Activated CD4-positive, alpha-beta T cell treated with anti-CD3 and anti-CD28 coated beads, Interleukin-2, Interleukin-6, amounts not matched to agents 100 ng/mL and 50 ng/mL, durations not matched to agents 16 hours and 8 hours (primary cell): ENCODE measurements at regions not wholly inside any gene's neighbourhood (a gene's known extent, or its start where the extent isn't known, plus 50 kb on each side); places are given as distances from the start of the nearest gene placed in this dataset.
"Not testable (repeated sequence)": the region's sequence is repeated elsewhere in the genome, so short reads cannot be mapped to it uniquely, and the experiment has no call there.

ENCODE experiments used
- DNase-seq: peaks from one replicate; pipeline ENCODE4 v3.0.0-alpha.2; 2020

DNA sequence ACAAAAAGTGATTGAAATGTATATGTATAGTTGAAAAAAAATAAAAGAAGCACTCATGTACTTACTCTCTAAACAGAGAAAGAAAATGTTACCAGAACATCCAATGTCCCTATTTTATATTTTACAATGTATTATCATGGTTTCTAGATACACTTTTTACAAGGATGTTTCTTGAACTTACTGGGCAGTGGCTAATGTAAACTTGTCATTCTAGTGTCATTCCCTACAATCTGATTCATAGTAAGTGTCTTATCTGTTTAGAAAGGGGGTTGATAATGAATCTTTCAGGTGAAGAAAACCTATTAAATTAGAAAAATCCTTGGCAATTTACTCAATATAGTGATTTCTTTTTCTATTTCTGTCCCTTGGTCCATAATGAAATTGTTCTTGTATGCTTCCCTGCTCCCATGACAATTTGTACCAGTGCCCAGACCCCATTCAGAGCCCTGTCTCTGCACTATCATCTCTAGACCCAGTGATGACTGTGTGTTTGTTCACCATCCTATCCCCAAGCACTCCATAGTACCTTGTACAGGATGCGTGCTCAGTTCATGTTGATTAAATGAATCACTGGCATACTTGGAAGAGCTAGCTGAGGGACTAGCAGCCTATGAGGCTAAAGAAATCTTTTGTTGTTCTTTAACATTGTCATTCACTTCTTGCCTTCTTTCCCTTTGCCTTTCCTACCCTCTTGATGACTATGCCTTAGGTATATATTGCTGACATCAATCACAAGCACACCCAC, 101.2 kb downstream of the HMHB1 start:
- DNase-seq: no peak

DNA sequence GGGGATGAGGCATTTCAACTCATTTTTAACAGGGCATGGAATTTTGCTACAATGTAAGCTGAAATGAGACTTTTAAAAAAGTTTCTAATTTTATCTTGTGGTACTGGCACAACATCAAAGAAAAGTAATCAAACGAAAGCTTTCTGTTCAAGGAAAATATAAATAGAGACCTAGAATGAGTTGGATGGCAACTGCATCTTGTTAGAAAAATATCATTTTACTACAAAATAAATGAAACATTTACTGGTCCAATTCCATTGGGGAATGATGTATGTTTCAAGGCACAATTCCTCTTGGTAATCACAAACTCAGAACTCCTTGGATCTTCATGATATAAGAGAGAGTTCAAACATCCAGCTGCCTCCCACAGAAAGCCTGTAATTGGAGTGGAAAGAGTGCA, 102.8 kb downstream of the HMHB1 start:
- no peak for DNase-seq

DNA sequence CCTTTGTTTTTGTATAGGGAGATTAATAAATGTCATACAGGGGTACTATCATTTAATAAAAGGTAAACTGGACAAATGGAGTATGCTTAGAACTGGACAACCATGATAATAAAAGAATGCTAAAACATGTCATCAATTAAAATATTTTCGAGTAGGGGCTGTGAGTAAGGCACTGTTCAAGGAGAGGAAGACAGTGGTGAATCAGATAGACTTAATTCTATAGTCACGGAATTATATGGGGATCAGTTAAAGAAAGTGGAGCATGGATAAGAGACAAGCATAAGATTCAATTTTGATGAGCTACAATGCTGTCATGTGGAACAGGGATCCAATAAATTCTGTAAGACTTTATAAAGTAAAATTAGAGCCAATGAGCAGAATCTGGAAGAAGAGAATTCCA, 104.5 kb downstream of the HMHB1 start:
- DNase-seq: no peak

- DNase-seq: no peak
Observed at GRCh38 chr5:143918961-143919360, 107.0 kb downstream of the HMHB1 start.

DNA sequence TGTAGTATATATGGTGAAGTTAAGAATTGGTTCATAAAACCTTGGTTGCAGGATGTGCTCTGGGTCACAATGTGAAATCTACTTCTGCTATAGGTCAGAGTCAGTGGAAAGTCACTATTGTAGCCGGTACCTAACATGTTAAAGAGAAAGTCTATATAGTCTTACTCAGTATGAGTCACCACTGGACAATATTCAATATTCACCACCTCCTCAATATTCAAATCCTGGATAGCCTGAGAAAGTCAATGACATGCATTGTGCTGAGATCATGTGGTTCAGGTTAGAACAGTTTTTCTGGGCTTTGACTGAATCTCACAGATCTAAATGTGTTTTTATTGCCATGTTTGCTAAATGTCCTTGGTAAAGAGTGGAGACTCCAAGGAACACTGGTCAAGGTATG, 108.8 kb downstream of the HMHB1 start:
- no peak for DNase-seq

- no peak for DNase-seq
Observed at GRCh38 chr5:143921525-143922311, 109.8 kb downstream of the HMHB1 start.

- no peak for DNase-seq
Observed at GRCh38 chr5:143922718-143923117, 110.8 kb downstream of the HMHB1 start.

DNA sequence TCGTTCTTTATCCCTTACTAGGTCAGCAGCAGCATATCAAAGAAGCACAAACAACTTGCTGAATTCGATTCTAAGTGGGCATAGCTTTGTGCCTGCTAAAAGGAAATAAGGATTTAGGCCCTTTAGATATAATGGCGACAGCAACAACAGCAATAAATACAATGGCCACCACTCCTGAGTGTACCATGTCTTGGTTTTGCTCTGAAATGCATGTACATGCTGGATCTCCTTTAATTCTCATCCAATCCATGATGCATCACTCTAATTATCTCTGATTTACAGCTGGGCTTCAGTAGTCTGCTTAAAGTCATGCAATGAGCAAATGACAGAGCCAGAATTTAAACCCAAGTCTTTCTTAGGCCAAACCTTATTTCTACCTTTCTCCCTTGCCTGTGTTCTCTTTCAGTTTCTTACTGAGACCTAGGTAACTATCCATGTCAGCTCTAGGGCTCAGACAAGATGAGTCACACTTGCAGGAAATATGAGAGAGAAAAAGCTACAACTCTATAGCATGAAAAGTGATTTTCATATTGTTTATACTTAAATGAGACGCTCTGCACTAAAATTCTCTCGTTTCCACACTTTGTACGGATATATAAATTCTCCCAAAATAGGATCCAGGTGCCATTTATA, 111.8 kb downstream of the HMHB1 start:
- peak; percentile 29 for DNase-seq

- DNase-seq: no peak
Observed at GRCh38 chr5:143924311-143924978, 112.5 kb downstream of the HMHB1 start.

- DNase-seq: not testable (repeated sequence)
Observed at GRCh38 chr5:143924979-143925325, 113.0 kb downstream of the HMHB1 start.

DNA sequence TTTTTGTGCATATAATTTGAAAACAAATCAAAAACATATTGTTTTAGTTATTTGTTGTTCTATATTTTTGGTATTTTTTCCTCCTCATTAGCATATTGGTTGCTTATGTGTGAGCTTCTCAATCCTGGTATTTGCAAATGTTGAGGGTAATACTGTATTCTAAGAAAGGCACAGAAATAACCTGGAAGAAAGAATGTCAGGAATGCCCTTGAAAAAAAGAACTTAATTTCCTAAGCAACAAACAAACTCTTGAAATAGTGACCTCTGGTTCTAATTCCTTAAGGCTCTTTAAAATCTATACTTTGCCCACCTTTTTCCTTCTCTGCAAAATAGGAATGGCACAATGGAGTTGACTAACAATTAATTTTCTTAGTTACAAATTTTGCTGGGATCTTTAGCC, 117.5 kb downstream of the HMHB1 start:
- DNase-seq: no peak

GRCh38 chr5:143930561-143930960, 118.6 kb downstream of the HMHB1 start:
- DNase-seq: no peak

- no peak for DNase-seq
Observed at GRCh38 chr5:143931476-143931875, 119.5 kb downstream of the HMHB1 start.

DNA sequence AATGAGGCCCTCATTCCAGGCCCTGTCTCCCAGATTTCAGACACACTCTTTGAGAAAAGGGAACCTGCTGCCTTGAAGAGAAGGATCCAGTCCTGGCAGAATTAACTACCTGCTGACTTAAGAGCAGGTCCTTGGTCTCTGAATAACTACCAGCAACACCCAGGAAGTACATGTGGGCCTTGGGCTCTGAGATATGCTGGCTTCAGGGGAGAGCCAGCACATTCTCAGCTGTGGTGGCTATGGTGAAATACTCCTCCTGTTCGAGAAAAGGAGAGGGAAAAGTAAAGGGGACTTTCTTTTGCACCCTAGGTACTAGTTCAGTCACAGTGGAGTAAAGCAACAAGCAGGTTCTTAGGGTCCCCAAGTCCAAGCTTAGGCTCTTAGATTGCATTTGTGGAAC, 120.0 kb downstream of the HMHB1 start:
- DNase-seq: no peak

- DNase-seq: no peak
Observed at GRCh38 chr5:143932584-143932983, 120.6 kb downstream of the HMHB1 start.

GRCh38 chr5:143933451-143933850, 121.5 kb downstream of the HMHB1 start:
- no peak for DNase-seq

GRCh38 chr5:143934821-143935220, 122.9 kb downstream of the HMHB1 start:
- no peak for DNase-seq

GRCh38 chr5:143938230-143938629, 126.3 kb downstream of the HMHB1 start:
- no peak for DNase-seq

GRCh38 chr5:143946837-143947236, 134.9 kb downstream of the HMHB1 start:
- DNase-seq: no peak

DNA sequence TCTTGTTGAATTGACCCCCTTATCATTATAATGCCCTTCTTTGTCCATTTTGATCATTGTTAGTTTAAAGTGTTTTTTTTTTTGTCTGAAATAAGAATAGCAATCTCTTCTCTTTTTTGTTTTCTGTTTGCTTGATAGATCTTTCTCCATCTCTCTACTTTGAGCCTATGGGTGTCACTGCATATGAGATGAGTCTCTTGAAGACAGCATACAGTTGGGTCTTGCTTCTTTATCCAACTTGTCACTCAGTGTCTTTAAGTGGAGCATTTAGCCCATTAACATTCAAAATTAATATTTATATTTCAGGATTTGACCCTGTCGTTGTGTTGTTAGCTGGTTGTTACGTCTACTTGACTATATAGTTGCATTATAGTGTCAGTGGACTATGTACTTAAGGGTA, 135.4 kb downstream of the HMHB1 start:
- no peak for DNase-seq

- no peak for DNase-seq
Observed at GRCh38 chr5:143952809-143953208, 140.8 kb downstream of the HMHB1 start.

GRCh38 chr5:143953851-143954250, 141.9 kb downstream of the HMHB1 start:
- DNase-seq: no peak

GRCh38 chr5:143955141-143955540, 143.2 kb downstream of the HMHB1 start:
- DNase-seq: no peak

- DNase-seq: no peak
Observed at GRCh38 chr5:143957455-143957854, 145.5 kb downstream of the HMHB1 start.
